HG02623 (cell line): ENCODE measurements at regions not wholly inside any gene's neighbourhood (a gene's known extent, or its start where the extent isn't known, plus 50 kb on each side); places are given as distances from the start of the nearest gene placed in this dataset.

Experiments used
- ATAC-seq: cut with Tn5 transposase; IDR thresholded peaks from one replicate; pipeline ENCODE4 v1.9.1; 2021; ENCODE audit warnings: moderate library complexity; ENCODE audit not compliant: unreplicated experiment

- no peak for ATAC-seq
Measured at GRCh38 chr2:23132823-23133595, 252.0 kb upstream of the KLHL29 start.

- no peak for ATAC-seq
Measured at GRCh38 chr2:23134726-23135125, 250.3 kb upstream of the KLHL29 start.

- no peak for ATAC-seq
Measured at GRCh38 chr2:23135481-23136100, 249.4 kb upstream of the KLHL29 start.

- no peak for ATAC-seq
Measured at GRCh38 chr2:23137166-23137565, 247.8 kb upstream of the KLHL29 start.

GRCh38 chr2:23138701-23139100 lies 246.3 kb upstream of the KLHL29 start:
- no peak for ATAC-seq

- ATAC-seq, result no peak
Measured at GRCh38 chr2:23145460-23145859, 239.5 kb upstream of the KLHL29 start.

- no peak for ATAC-seq
Measured at GRCh38 chr2:23146011-23146410, 239.0 kb upstream of the KLHL29 start.

- no peak for ATAC-seq
Measured at GRCh38 chr2:23148342-23148741, 236.6 kb upstream of the KLHL29 start.

GRCh38 chr2:23149777-23150176 lies 235.2 kb upstream of the KLHL29 start:
- ATAC-seq, result no peak

GRCh38 chr2:23153484-23153883 lies 231.5 kb upstream of the KLHL29 start:
- ATAC-seq, result no peak

- ATAC-seq, result no peak
Measured at GRCh38 chr2:23155022-23155421, 230.0 kb upstream of the KLHL29 start.

GRCh38 chr2:23157812-23158211 lies 227.2 kb upstream of the KLHL29 start:
- ATAC-seq, result no peak

- no peak for ATAC-seq
Measured at GRCh38 chr2:23158306-23158705, 226.7 kb upstream of the KLHL29 start.

- no peak for ATAC-seq
Measured at GRCh38 chr2:23159746-23160405, 225.1 kb upstream of the KLHL29 start.

- no peak for ATAC-seq
Measured at GRCh38 chr2:23164173-23164572, 220.8 kb upstream of the KLHL29 start.

GRCh38 chr2:23169896-23170295 lies 215.1 kb upstream of the KLHL29 start:
- no peak for ATAC-seq

GRCh38 chr2:23171108-23171507 lies 213.9 kb upstream of the KLHL29 start:
- no peak for ATAC-seq

- no peak for ATAC-seq
Measured at GRCh38 chr2:23178396-23178795, 206.6 kb upstream of the KLHL29 start.

GRCh38 chr2:23183733-23184132 lies 201.2 kb upstream of the KLHL29 start:
- no peak for ATAC-seq

- ATAC-seq, result no peak
Measured at GRCh38 chr2:23198316-23199114, 186.5 kb upstream of the KLHL29 start.
